ENCODE measurements at regions not wholly inside any gene's neighbourhood (a gene's known extent, or its start where the extent isn't known, plus 50 kb on each side); places are given as distances from the start of the nearest gene placed in this dataset.

GRCh38 chr19:30785458-30786137 is 413.4 kb downstream of the ZNF536 start:
- Histone ChIP-seq H3K36me3 (ENCODE audit: control insufficient read depth, insufficient read depth, low read length) (no peaks in the 10 kb centered on the region), H3K4me3 (ENCODE audit: low read depth, low read length) (no peak overlapping the region), H3K27me3 (ENCODE audit: control insufficient read depth, insufficient read depth, low read length) (no peaks in the 10 kb centered on the region)
- no peak for DNase-seq (ENCODE audit: low read depth)
- TF ChIP-seq CTCF (IDR thresholded peaks at IDR 0.05; ENCODE audit: insufficient read depth, low read length, poor library complexity, severe bottlenecking) = no peak

GRCh38 chr19:30784850-30785457 is 412.8 kb downstream of the ZNF536 start:
- peak; percentile 51 for TF ChIP-seq CTCF (IDR thresholded peaks at IDR 0.05; ENCODE audit: insufficient read depth, low read length, poor library complexity, severe bottlenecking)
- H3K36me3 ChIP-seq (ENCODE audit: control insufficient read depth, insufficient read depth, low read length) = no peaks in the 10 kb centered on the region

GRCh38 chr19:30783936-30784335 is 411.8 kb downstream of the ZNF536 start:
- Histone ChIP-seq H3K36me3 (ENCODE audit: control insufficient read depth, insufficient read depth, low read length) (no peaks in the 10 kb centered on the region), H3K27me3 (ENCODE audit: control insufficient read depth, insufficient read depth, low read length) (no peaks in the 10 kb centered on the region), H3K4me3 (ENCODE audit: low read depth, low read length) (no peak overlapping the region)
- no peak for TF ChIP-seq CTCF (IDR thresholded peaks at IDR 0.05; ENCODE audit: insufficient read depth, low read length, poor library complexity, severe bottlenecking)
- DNase-seq (ENCODE audit: low read depth) = no peak

More at GRCh38 chr19:30784850-30785457, 412.8 kb downstream of the ZNF536 start:
- Histone ChIP-seq H3K4me3 (ENCODE audit: low read depth, low read length) (no peak overlapping the region), H3K27me3 (ENCODE audit: control insufficient read depth, insufficient read depth, low read length) (no peaks in the 10 kb centered on the region)
- no peak for DNase-seq (ENCODE audit: low read depth)

GRCh38 chr19:30783212-30783611 is 411.0 kb downstream of the ZNF536 start:
- Histone ChIP-seq H3K27me3 (ENCODE audit: control insufficient read depth, insufficient read depth, low read length) (no peaks in the 10 kb centered on the region), H3K36me3 (ENCODE audit: control insufficient read depth, insufficient read depth, low read length) (no peaks in the 10 kb centered on the region), H3K4me3 (ENCODE audit: low read depth, low read length) (no peak overlapping the region)
- no peak for TF ChIP-seq CTCF (IDR thresholded peaks at IDR 0.05; ENCODE audit: insufficient read depth, low read length, poor library complexity, severe bottlenecking)
- no peak for DNase-seq (ENCODE audit: low read depth)

- H3K36me3 ChIP-seq (ENCODE audit: control insufficient read depth, insufficient read depth, low read length) = no peaks in the 10 kb centered on the region
- no peak for DNase-seq (ENCODE audit: low read depth)
- H3K4me3 ChIP-seq (ENCODE audit: low read depth, low read length) = no peak overlapping the region
- TF ChIP-seq CTCF (IDR thresholded peaks at IDR 0.05; ENCODE audit: insufficient read depth, low read length, poor library complexity, severe bottlenecking) = no peak
- H3K27me3 ChIP-seq (ENCODE audit: control insufficient read depth, insufficient read depth, low read length) = no peaks in the 10 kb centered on the region
These were observed 409.3 kb downstream of the ZNF536 start for GRCh38 chr19:30781519-30781918.

- H3K4me3 ChIP-seq (ENCODE audit: low read depth, low read length) = no peak overlapping the region
- no peak for DNase-seq (ENCODE audit: low read depth)
- H3K27me3 ChIP-seq (ENCODE audit: control insufficient read depth, insufficient read depth, low read length) = no peaks in the 10 kb centered on the region
- H3K36me3 ChIP-seq (ENCODE audit: control insufficient read depth, insufficient read depth, low read length) = no peaks in the 10 kb centered on the region
- no peak for TF ChIP-seq CTCF (IDR thresholded peaks at IDR 0.05; ENCODE audit: insufficient read depth, low read length, poor library complexity, severe bottlenecking)
These were observed 408.9 kb downstream of the ZNF536 start for GRCh38 chr19:30781047-30781446.

Data from kidney epithelial cell (primary cell).